GM12865 (cell line): ENCODE measurements at regions not wholly inside any gene's neighbourhood (a gene's known extent, or its start where the extent isn't known, plus 50 kb on each side); places are given as distances from the start of the nearest gene placed in this dataset.

Source experiments
- DNase-seq: peaks from one replicate; pipeline ENCODE4 v3.0.0; 2010; ENCODE audit warnings: low read depth
- H3K4me3 ChIP-seq: 2 replicates; pipeline ENCODE4 v1.5.1; 2011; ENCODE audit warnings: mild to moderate bottlenecking, low read depth, low read length, control low read depth
- CTCF ChIP-seq: IDR thresholded peaks from 2 replicates; pipeline ENCODE4 v1.5.1; 2011; ENCODE audit warnings: low read length, control low read depth, low read depth, inconsistent platforms; ENCODE audit not compliant: insufficient read depth; ENCODE audit errors: missing control alignments

- DNase-seq: no peak
- TF ChIP-seq CTCF: no peak
- no peak overlapping the region for H3K4me3 ChIP-seq
Observed at GRCh38 chr3:25091934-25092333, 336.1 kb upstream of the RARB start.

GRCh38 chr3:25094932-25095685, 333.0 kb upstream of the RARB start:
- no peak for DNase-seq

GRCh38 chr3:25096536-25096935, 331.5 kb upstream of the RARB start:
- H3K4me3 ChIP-seq: no peak overlapping the region
- no peak for DNase-seq
- TF ChIP-seq CTCF: no peak

More at GRCh38 chr3:25094932-25095685, 333.0 kb upstream of the RARB start:
- no peak for TF ChIP-seq CTCF
- H3K4me3 ChIP-seq: no peak overlapping the region

DNA sequence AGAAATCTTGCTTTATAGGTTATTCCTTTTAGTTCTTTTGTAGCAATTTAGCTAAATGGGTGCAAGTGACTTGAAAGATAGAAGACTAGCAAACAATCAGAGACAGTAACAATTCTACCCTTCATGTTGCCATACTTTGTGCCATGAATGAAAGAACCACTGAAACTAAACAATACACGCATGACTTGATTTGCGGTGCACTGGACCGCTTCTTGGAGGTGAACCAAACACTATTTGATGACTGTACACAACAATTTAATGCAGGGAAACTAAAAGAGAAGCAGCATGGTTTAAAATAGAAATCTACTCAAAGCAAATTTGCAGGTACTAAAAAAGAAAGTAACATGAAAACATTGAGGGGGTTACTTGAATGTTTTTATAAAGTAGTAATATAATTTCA, 331.0 kb upstream of the RARB start:
- DNase-seq: peak; percentile 31
- H3K4me3 ChIP-seq: no peak overlapping the region
- no peak for TF ChIP-seq CTCF

DNA sequence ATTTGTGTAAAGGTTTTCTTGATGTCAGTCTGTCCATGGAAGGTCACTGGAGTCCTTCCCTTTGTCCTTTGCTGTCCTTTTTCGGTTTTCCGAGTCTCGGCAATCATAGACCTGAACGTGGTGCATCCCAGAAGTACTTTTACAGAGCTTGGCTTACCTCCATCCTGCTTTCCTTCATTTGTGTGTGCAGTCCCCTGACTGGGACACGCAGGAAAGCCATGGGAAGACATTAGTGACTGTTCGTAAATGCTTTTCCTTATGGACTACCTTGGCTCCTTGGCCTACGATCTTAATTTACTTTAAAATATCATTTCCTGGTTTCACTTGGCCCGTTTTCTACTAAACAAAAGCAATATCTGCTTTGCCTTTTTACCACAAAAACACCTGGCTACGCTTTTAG, 328.4 kb upstream of the RARB start:
- no peak overlapping the region for H3K4me3 ChIP-seq
- no peak for DNase-seq
- no peak for TF ChIP-seq CTCF

DNA sequence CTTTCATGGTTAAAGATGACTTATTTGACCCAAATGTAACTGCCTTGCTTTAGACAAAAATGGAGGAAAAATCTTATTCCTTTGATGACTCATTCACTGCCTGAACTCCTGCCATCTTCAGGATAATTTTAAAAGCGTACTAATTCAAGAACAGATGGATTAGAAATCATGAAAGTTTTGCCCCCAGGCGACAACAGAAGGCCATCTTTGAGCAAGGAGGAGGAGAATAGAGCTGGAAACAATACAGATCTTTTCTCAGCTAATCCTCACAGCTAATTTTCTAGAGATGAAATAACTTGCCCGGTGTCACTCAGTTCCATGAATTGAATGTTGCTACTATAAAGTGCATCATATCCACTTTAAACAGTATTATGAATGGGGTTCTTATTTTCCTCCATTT, 324.7 kb upstream of the RARB start:
- no peak for TF ChIP-seq CTCF
- no peak overlapping the region for H3K4me3 ChIP-seq
- no peak for DNase-seq
